H9 (cell line): ENCODE measurements at regions not wholly inside any gene's neighbourhood (a gene's known extent, or its start where the extent isn't known, plus 50 kb on each side); places are given as distances from the start of the nearest gene placed in this dataset.

Source experiments
- DNase-seq: peaks from one replicate; pipeline ENCODE4 v3.0.0-alpha.2; 2017
- H2AFZ ChIP-seq: one replicate; pipeline ENCODE4 v1.6.1; 2013; ENCODE audit warnings: mild to moderate bottlenecking, low read length, control low read depth, moderate library complexity
- H2AK5ac ChIP-seq: 2 replicates; pipeline ENCODE4 v1.6.1; 2013; ENCODE audit warnings: low read length, control low read depth, mixed read lengths; ENCODE audit not compliant: insufficient read length
- H2BK120ac ChIP-seq: one replicate; pipeline ENCODE4 v1.6.1; 2013; ENCODE audit warnings: low read depth, mild to moderate bottlenecking, low read length, control low read depth, inconsistent platforms; ENCODE audit not compliant: poor library complexity, severe bottlenecking
- H2BK12ac ChIP-seq: 2 replicates; pipeline ENCODE4 v1.6.1; 2013; ENCODE audit warnings: low read length, control low read depth, mixed read lengths, low read depth; ENCODE audit not compliant: insufficient read length
- H2BK15ac ChIP-seq: 2 replicates; pipeline ENCODE4 v1.6.1; 2013; ENCODE audit warnings: low read depth, low read length, control low read depth
- H2BK20ac ChIP-seq: one replicate; pipeline ENCODE4 v1.6.1; 2013; ENCODE audit warnings: low read depth, mild to moderate bottlenecking, low read length, control low read depth, inconsistent platforms; ENCODE audit not compliant: poor library complexity, severe bottlenecking
- H2BK5ac ChIP-seq: 2 replicates; pipeline ENCODE4 v1.6.1; 2013; ENCODE audit warnings: low read length, control low read depth, mixed read lengths; ENCODE audit not compliant: insufficient read length
- H3K14ac ChIP-seq: 2 replicates; pipeline ENCODE4 v1.6.1; 2013; ENCODE audit warnings: low read length, control low read depth; ENCODE audit not compliant: insufficient read depth
- H3K18ac ChIP-seq: 2 replicates; pipeline ENCODE4 v1.6.1; 2013; ENCODE audit warnings: low read depth, mild to moderate bottlenecking, mixed read lengths, low read length, control low read depth; ENCODE audit not compliant: insufficient read length
- H3K23ac ChIP-seq: 2 replicates; pipeline ENCODE4 v1.6.1; 2013; ENCODE audit warnings: low read length, control low read depth, mixed read lengths, low read depth; ENCODE audit not compliant: insufficient read length
- H3K23me2 ChIP-seq: 2 replicates; pipeline ENCODE4 v1.6.1; 2013; ENCODE audit warnings: low read depth, mild to moderate bottlenecking, mixed read lengths, low read length, control low read depth; ENCODE audit not compliant: insufficient read length, poor library complexity, severe bottlenecking
- H3K27ac ChIP-seq: 2 replicates; pipeline ENCODE4 v1.5.1; 2013; ENCODE audit warnings: low read length, control low read depth, mixed read lengths, low read depth; ENCODE audit not compliant: insufficient read length
- H3K27me3 ChIP-seq: 2 replicates; pipeline ENCODE4 v1.6.1; 2013; ENCODE audit warnings: low read length, control low read depth, inconsistent platforms; ENCODE audit not compliant: insufficient read depth
- H3K4ac ChIP-seq: 2 replicates; pipeline ENCODE4 v1.6.1; 2013; ENCODE audit warnings: low read depth, mild to moderate bottlenecking, control low read depth, inconsistent platforms, low read length, moderate library complexity
- H3K4me1 ChIP-seq: 2 replicates; pipeline ENCODE4 v1.6.1; 2013; ENCODE audit warnings: low read length, control low read depth, inconsistent platforms; ENCODE audit not compliant: insufficient read depth
- H3K4me2 ChIP-seq: 2 replicates; pipeline ENCODE4 v1.6.1; 2013; ENCODE audit warnings: low read length, control low read depth, mixed read lengths; ENCODE audit not compliant: insufficient read length, insufficient read depth
- H3K56ac ChIP-seq: 2 replicates; pipeline ENCODE4 v1.6.1; 2013; ENCODE audit warnings: low read depth, mild to moderate bottlenecking, mixed read lengths, low read length, control low read depth; ENCODE audit not compliant: insufficient read length
- H3K79me1 ChIP-seq: 2 replicates; pipeline ENCODE4 v1.6.1; 2013; ENCODE audit warnings: low read depth, mild to moderate bottlenecking, moderate library complexity, low read length, control low read depth, inconsistent platforms; ENCODE audit not compliant: insufficient read depth, poor library complexity, severe bottlenecking
- H3K79me2 ChIP-seq: 2 replicates; pipeline ENCODE4 v1.6.1; 2013; ENCODE audit warnings: low read length, control low read depth, inconsistent platforms; ENCODE audit not compliant: insufficient read depth
- H3K9ac ChIP-seq: 2 replicates; pipeline ENCODE4 v1.6.1; 2013; ENCODE audit warnings: low read length, control low read depth, mixed read lengths; ENCODE audit not compliant: insufficient read length; ENCODE audit errors: extremely low read depth
- H3K9me3 ChIP-seq: one replicate; pipeline ENCODE4 v1.6.1; 2013; ENCODE audit warnings: low read depth, low read length, inconsistent platforms; ENCODE audit not compliant: control insufficient read depth
- H3T11ph ChIP-seq: one replicate; pipeline ENCODE4 v1.6.1; 2013; ENCODE audit warnings: mild to moderate bottlenecking, low read length, control low read depth, inconsistent platforms
- H4K20me1 ChIP-seq: one replicate; pipeline ENCODE4 v1.6.1; 2013; ENCODE audit not compliant: control insufficient read depth, insufficient read length, insufficient read depth
- H4K5ac ChIP-seq: 2 replicates; pipeline ENCODE4 v1.6.1; 2013; ENCODE audit warnings: low read depth, mild to moderate bottlenecking, mixed read lengths, low read length, control low read depth; ENCODE audit not compliant: insufficient read length
- H4K8ac ChIP-seq: replicated peaks from 2 replicates; pipeline ENCODE4 v1.6.1; 2013; ENCODE audit warnings: low read length, control low read depth, mixed read lengths, low read depth; ENCODE audit not compliant: insufficient read length
- H4K91ac ChIP-seq: 2 replicates; pipeline ENCODE4 v1.6.1; 2013; ENCODE audit warnings: low read depth, mild to moderate bottlenecking, moderate library complexity, mixed read lengths, low read length, control low read depth; ENCODE audit not compliant: insufficient read length
- H3K27ac Mint-ChIP-seq, 3 experiments: 2 replicates in 2 of 3; 3 replicates in 1 of 3; pipeline ENCODE4 v1.8.0; 2020 to 2021; ENCODE audit warnings: mixed read lengths in 3 of 3, mild to moderate bottlenecking in 1 of 3, moderate library complexity in 1 of 3
- H3K27me3 Mint-ChIP-seq: 2 replicates; pipeline ENCODE4 v1.8.0; 2021; ENCODE audit warnings: low read depth, mild to moderate bottlenecking, moderate library complexity, mixed read lengths
- H3K36me3 Mint-ChIP-seq, 3 experiments: 2 replicates in 2 of 3; 3 replicates in 1 of 3; pipeline ENCODE4 v1.8.0; 2020 to 2021; ENCODE audit warnings: low read depth in 3 of 3, mixed read lengths in 3 of 3; ENCODE audit not compliant: insufficient read depth in 1 of 3
- H3K4me1 Mint-ChIP-seq, 2 experiments: 2 replicates each; pipeline ENCODE4 v1.8.0; 2020; ENCODE audit warnings: mixed read lengths in 2 of 2
- H3K4me3 Mint-ChIP-seq, 2 experiments: 2 replicates in 1 of 2; 3 replicates in 1 of 2; pipeline ENCODE4 v1.8.0; 2020 to 2021; ENCODE audit warnings: mild to moderate bottlenecking in 2 of 2, mixed read lengths in 2 of 2, moderate library complexity in 1 of 2
- H3K9me3 Mint-ChIP-seq, 2 experiments: 2 replicates in 1 of 2; 3 replicates in 1 of 2; pipeline ENCODE4 v1.8.0; 2020; ENCODE audit warnings: mild to moderate bottlenecking in 2 of 2, mixed read lengths in 2 of 2, moderate library complexity in 1 of 2
- CTCF ChIP-seq: fragments of 200-600 bp; sonication (generic); conservative IDR thresholded peaks from 3 replicates; pipeline ENCODE4 v1.8.0; 2021; ENCODE audit warnings: antibody characterized with exemption, mild to moderate bottlenecking

- H4K8ac ChIP-seq: no peak overlapping the region
- H3K27ac Mint-ChIP-seq: no peak overlapping the region
Observed at GRCh38 chr17:53219821-53220220, 602.9 kb upstream of the KIF2B start.

More at GRCh38 chr17:53219821-53220220, 602.9 kb upstream of the KIF2B start:
- Histone ChIP-seq H2BK120ac (no peak overlapping the region), H3K4me2 (no peak overlapping the region), H3K23ac (no peak overlapping the region), H3K27ac (no peak overlapping the region), H3K4ac (no peak overlapping the region), H2AK5ac (no peak overlapping the region), H2AFZ (no peak overlapping the region), H3K27me3 (no peaks in the 10 kb centered on the region), H2BK20ac (no peak overlapping the region), H3K9me3 (no peaks in the 10 kb centered on the region), H3K14ac (no peak overlapping the region), H3K18ac (no peak overlapping the region), H3K9ac (no peak overlapping the region), H4K91ac (no peak overlapping the region), H3K23me2 (no peaks in the 10 kb centered on the region), H3K56ac (no peak overlapping the region), H3T11ph (no peak overlapping the region), H4K20me1 (no peaks in the 10 kb centered on the region), H2BK12ac (no peak overlapping the region), H4K5ac (no peak overlapping the region), H3K4me1 (no peaks in the 10 kb centered on the region), H2BK15ac (no peak overlapping the region), H3K79me2 (no peaks in the 10 kb centered on the region), H3K79me1 (no peaks in the 10 kb centered on the region), H2BK5ac (no peak overlapping the region)
- H3K4me1 Mint-ChIP-seq: no peaks in the 10 kb centered on the region
- no peak overlapping the region for H3K4me3 Mint-ChIP-seq
- H3K27me3 Mint-ChIP-seq: no peaks in the 10 kb centered on the region
- no peak for TF ChIP-seq CTCF
- H3K36me3 Mint-ChIP-seq: peaks cover 5 to 22% (median 11%) of the 10 kb centered on the region in 3 experiments
- H3K9me3 Mint-ChIP-seq: peaks cover 14 to 24% of the 10 kb centered on the region in 2 experiments
- no peak for DNase-seq
